GM23338 (cell line): ENCODE measurements at regions not wholly inside any gene's neighbourhood (a gene's known extent, or its start where the extent isn't known, plus 50 kb on each side); places are given as distances from the start of the nearest gene placed in this dataset.

Experiments used
- ATAC-seq: fragments of 200-7000 bp; cut with Tn5 transposase; 3 replicates; pipeline ENCODE4 v1.9.1; 2020
- DNase-seq: peaks from one replicate; pipeline ENCODE4 v3.0.0-alpha.2; 2015; ENCODE audit warnings: low spot score
- H2AFZ ChIP-seq: fragments of 200-600 bp; sonication (generic); 2 replicates; pipeline ENCODE4 v1.8.0; 2016; ENCODE audit warnings: antibody characterized with exemption, mild to moderate bottlenecking, moderate library complexity
- H3F3A ChIP-seq: fragments of 200-600 bp; sonication (generic); replicated peaks from 2 replicates; pipeline ENCODE4 v1.8.0; 2017; ENCODE audit warnings: antibody characterized with exemption, mixed run types, low read depth
- H3K27ac ChIP-seq: fragments of 200-600 bp; sonication (generic); 2 replicates; pipeline ENCODE4 v1.6.1; 2016; ENCODE audit warnings: low read depth
- H3K27me3 ChIP-seq: fragments of 200-600 bp; sonication (generic); 2 replicates; pipeline ENCODE4 v1.8.0; 2016; ENCODE audit warnings: mild to moderate bottlenecking, mixed run types, moderate library complexity; ENCODE audit not compliant: insufficient read depth
- H3K36me3 ChIP-seq: fragments of 200-600 bp; sonication (generic); 2 replicates; pipeline ENCODE4 v1.8.0; 2016; ENCODE audit warnings: mild to moderate bottlenecking; ENCODE audit not compliant: insufficient read depth
- H3K4me1 ChIP-seq: fragments of 200-600 bp; sonication (generic); 2 replicates; pipeline ENCODE4 v1.8.0; 2016; ENCODE audit warnings: mild to moderate bottlenecking, moderate library complexity; ENCODE audit not compliant: insufficient read depth
- H3K4me2 ChIP-seq: fragments of 200-600 bp; sonication (generic); 2 replicates; pipeline ENCODE4 v1.7.1; 2017; ENCODE audit warnings: mixed run types
- H3K4me3 ChIP-seq: fragments of 200-600 bp; sonication (generic); 2 replicates; pipeline ENCODE4 v1.6.1; 2016; ENCODE audit warnings: mixed run types
- H3K79me2 ChIP-seq: fragments of 200-600 bp; sonication (generic); replicated peaks from 2 replicates; pipeline ENCODE4 v1.8.0; 2017; ENCODE audit warnings: mild to moderate bottlenecking; ENCODE audit not compliant: insufficient read depth
- H3K9me2 ChIP-seq: fragments of 200-600 bp; sonication (generic); 2 replicates; pipeline ENCODE4 v1.8.0; 2017; ENCODE audit not compliant: insufficient read depth
- H4K20me1 ChIP-seq: fragments of 200-600 bp; sonication (generic); replicated peaks from 2 replicates; pipeline ENCODE4 v1.8.0; 2017; ENCODE audit warnings: mild to moderate bottlenecking; ENCODE audit not compliant: insufficient read depth
- H3K27ac Mint-ChIP-seq: 2 replicates; pipeline ENCODE4 v1.8.0; 2020; ENCODE audit warnings: inconsistent platforms, mild to moderate bottlenecking, moderate library complexity, mixed read lengths
- H3K27me3 Mint-ChIP-seq: 3 replicates; pipeline ENCODE4 v1.8.0; 2022; ENCODE audit warnings: low read depth, mild to moderate bottlenecking, moderate library complexity, mixed read lengths, inconsistent platforms; ENCODE audit not compliant: insufficient read depth, poor library complexity
- H3K36me3 Mint-ChIP-seq: 3 replicates; pipeline ENCODE4 v1.8.0; 2021; ENCODE audit warnings: low read depth, mild to moderate bottlenecking, inconsistent platforms, moderate library complexity, mixed read lengths
- H3K4me1 Mint-ChIP-seq: 3 replicates; pipeline ENCODE4 v1.8.0; 2020; ENCODE audit warnings: mild to moderate bottlenecking, inconsistent platforms, mixed read lengths
- H3K4me3 Mint-ChIP-seq: 3 replicates; pipeline ENCODE4 v1.8.0; 2021; ENCODE audit warnings: moderate library complexity, mild to moderate bottlenecking, inconsistent platforms, mixed read lengths
- H3K9me3 Mint-ChIP-seq: 3 replicates; pipeline ENCODE4 v1.8.0; 2020; ENCODE audit warnings: moderate library complexity, mild to moderate bottlenecking, inconsistent platforms, mixed read lengths
- CREB1 ChIP-seq: fragments of 250-450 bp; sonication (Bioruptor Pico); IDR thresholded peaks from 2 replicates; pipeline ENCODE4 v1.5.0; 2020; ENCODE audit warnings: low read depth, mild to moderate bottlenecking, moderate library complexity
- EZH2phosphoT487 ChIP-seq: fragments of 200-600 bp; sonication (generic); IDR thresholded peaks from one replicate; pipeline ENCODE4 v1.8.1; 2018; ENCODE audit warnings: antibody characterized with exemption; ENCODE audit not compliant: unreplicated experiment
- NANOG ChIP-seq: IDR thresholded peaks from 2 replicates; pipeline ENCODE4 v1.6.1; 2016; ENCODE audit warnings: antibody characterized with exemption, borderline replicate concordance
- STAT1 ChIP-seq: IDR thresholded peaks from one replicate; pipeline ENCODE4 v1.6.1; 2016; ENCODE audit warnings: antibody characterized with exemption; ENCODE audit not compliant: unreplicated experiment
- ZNF331 ChIP-seq: fragments of 250-450 bp; sonication (Bioruptor Pico); IDR thresholded peaks from 2 replicates; pipeline ENCODE4 v1.5.0; 2020; ENCODE audit warnings: low read depth, mild to moderate bottlenecking, moderate library complexity
- ZNF462 ChIP-seq: fragments of 250-450 bp; sonication (Bioruptor Pico); IDR thresholded peaks from 2 replicates; pipeline ENCODE4 v1.5.0; 2020; ENCODE audit warnings: mild to moderate bottlenecking, moderate library complexity
- TF ChIP-seq, protein P1 (sequence below): IDR thresholded peaks from one replicate; pipeline ENCODE4 v1.6.1; 2018; ENCODE audit warnings: antibody characterized with exemption; ENCODE audit not compliant: unreplicated experiment
- TF ChIP-seq, protein P2 (sequence below): IDR thresholded peaks from 2 replicates; pipeline ENCODE4 v1.6.1; 2016; ENCODE audit warnings: antibody characterized with exemption

DNA sequence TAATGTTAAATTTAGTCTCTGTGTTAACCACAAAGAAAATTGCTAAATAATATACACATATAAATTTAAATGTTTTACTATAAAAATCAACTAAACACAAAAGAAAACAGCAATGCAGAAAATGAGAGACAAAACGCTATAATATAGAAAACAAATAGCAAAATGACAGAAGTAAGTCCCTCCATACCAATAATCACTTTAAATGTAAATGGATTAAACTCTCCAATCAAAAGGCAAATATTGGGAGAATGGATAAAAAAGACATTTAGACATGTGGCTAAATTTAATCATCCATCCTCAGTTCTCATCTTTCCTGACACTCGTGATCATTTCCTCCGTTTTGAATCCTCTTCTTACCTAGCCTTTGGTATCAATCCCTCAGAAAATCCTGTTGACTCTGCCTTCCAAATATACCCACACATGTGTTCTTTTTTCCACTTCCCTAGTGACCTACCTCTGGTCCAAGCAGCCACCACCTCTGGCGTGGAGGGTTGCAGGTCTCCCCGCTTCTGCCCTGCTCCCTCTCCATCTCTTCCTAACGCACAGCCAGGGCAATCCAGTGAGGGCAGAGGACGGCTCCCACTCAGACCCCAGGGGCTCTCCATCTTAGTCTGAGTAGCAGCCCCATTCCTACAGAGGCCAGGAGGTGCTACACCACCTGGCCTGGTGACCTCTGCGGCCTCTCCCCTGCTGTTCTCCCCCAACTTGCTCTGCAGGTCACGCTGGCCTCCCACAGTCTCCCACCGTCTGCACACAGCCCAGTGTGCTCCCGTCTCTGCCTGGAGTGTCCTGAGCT lies 149.2 kb downstream of the RNASET2 start:
- H3K27ac Mint-ChIP-seq, result no peak overlapping the region
- no peaks in the 10 kb centered on the region for H3K27me3 ChIP-seq
- H3K36me3 Mint-ChIP-seq, result peaks cover 27% of the 10 kb centered on the region
- H3K79me2 ChIP-seq, result no peaks in the 10 kb centered on the region
- no peak overlapping the region for H3K4me2 ChIP-seq
- peaks cover 30% of the 10 kb centered on the region for H3K9me3 Mint-ChIP-seq
- no peaks in the 10 kb centered on the region for H3F3A ChIP-seq
- no peaks in the 10 kb centered on the region for H4K20me1 ChIP-seq
- TF ChIP-seq, protein P1, sequence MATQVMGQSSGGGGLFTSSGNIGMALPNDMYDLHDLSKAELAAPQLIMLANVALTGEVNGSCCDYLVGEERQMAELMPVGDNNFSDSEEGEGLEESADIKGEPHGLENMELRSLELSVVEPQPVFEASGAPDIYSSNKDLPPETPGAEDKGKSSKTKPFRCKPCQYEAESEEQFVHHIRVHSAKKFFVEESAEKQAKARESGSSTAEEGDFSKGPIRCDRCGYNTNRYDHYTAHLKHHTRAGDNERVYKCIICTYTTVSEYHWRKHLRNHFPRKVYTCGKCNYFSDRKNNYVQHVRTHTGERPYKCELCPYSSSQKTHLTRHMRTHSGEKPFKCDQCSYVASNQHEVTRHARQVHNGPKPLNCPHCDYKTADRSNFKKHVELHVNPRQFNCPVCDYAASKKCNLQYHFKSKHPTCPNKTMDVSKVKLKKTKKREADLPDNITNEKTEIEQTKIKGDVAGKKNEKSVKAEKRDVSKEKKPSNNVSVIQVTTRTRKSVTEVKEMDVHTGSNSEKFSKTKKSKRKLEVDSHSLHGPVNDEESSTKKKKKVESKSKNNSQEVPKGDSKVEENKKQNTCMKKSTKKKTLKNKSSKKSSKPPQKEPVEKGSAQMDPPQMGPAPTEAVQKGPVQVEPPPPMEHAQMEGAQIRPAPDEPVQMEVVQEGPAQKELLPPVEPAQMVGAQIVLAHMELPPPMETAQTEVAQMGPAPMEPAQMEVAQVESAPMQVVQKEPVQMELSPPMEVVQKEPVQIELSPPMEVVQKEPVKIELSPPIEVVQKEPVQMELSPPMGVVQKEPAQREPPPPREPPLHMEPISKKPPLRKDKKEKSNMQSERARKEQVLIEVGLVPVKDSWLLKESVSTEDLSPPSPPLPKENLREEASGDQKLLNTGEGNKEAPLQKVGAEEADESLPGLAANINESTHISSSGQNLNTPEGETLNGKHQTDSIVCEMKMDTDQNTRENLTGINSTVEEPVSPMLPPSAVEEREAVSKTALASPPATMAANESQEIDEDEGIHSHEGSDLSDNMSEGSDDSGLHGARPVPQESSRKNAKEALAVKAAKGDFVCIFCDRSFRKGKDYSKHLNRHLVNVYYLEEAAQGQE, result no peak
- no peak for TF ChIP-seq ZNF462 (CRISPR knock-in tag)
- TF ChIP-seq NANOG, result no peak
- no peak for TF ChIP-seq CREB1 (CRISPR knock-in tag)
- no peak for TF ChIP-seq EZH2phosphoT487
- no peak for TF ChIP-seq ZNF331 (CRISPR knock-in tag)
- TF ChIP-seq, protein P2, sequence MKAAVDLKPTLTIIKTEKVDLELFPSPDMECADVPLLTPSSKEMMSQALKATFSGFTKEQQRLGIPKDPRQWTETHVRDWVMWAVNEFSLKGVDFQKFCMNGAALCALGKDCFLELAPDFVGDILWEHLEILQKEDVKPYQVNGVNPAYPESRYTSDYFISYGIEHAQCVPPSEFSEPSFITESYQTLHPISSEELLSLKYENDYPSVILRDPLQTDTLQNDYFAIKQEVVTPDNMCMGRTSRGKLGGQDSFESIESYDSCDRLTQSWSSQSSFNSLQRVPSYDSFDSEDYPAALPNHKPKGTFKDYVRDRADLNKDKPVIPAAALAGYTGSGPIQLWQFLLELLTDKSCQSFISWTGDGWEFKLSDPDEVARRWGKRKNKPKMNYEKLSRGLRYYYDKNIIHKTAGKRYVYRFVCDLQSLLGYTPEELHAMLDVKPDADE, result no peak
- TF ChIP-seq STAT1, result no peak
- no peaks in the 10 kb centered on the region; the same call in 2 of the 3 replicates for H3K4me1 Mint-ChIP-seq
- no peak overlapping the region for H3K27ac ChIP-seq
- no peak overlapping the region for H3K4me3 Mint-ChIP-seq
- DNase-seq (no peak), ATAC-seq (no peak)
- no peaks in the 10 kb centered on the region for H3K9me2 ChIP-seq
- H2AFZ ChIP-seq, result no peak overlapping the region
- H3K4me3 ChIP-seq, result no peak overlapping the region
- no peaks in the 10 kb centered on the region for H3K36me3 ChIP-seq
- H3K4me1 ChIP-seq, result no peaks in the 10 kb centered on the region
- H3K27me3 Mint-ChIP-seq, result peaks cover 5% of the 10 kb centered on the region
